WTC11 (cell line): ENCODE measurements at regions not wholly inside any gene's neighbourhood (a gene's known extent, or its start where the extent isn't known, plus 50 kb on each side); places are given as distances from the start of the nearest gene placed in this dataset.

ENCODE experiments used
- ATAC-seq: fragments of 200-7000 bp; cut with Tn5 transposase; 2 replicates; pipeline ENCODE4 v1.10.0; 2021; ENCODE audit warnings: mild to moderate bottlenecking, moderate library complexity
- CTCF ChIA-PET: fragments of 300-600 bp; sonication (Branson Sonifier 250); formaldehyde crosslinking; loops from one replicate; lab custom pipeline; 2021; ENCODE audit warnings: antibody characterized with exemption; lab: Charles Lee
- POLR2A ChIA-PET: fragments of 350-600 bp; sonication (Branson Sonifier 250); formaldehyde crosslinking; loops from one replicate; lab custom pipeline; 2021; ENCODE audit warnings: antibody characterized with exemption; lab: Charles Lee
- DNase-seq: peaks from one replicate; pipeline ENCODE4 v3.0.0; 2021; ENCODE audit warnings: low spot score
- H3K27ac Mint-ChIP-seq: 2 replicates; pipeline ENCODE4 v1.8.0; 2021; ENCODE audit warnings: mixed read lengths
- H3K27me3 Mint-ChIP-seq: 2 replicates; pipeline ENCODE4 v1.8.0; 2021; ENCODE audit warnings: low read depth, mild to moderate bottlenecking, moderate library complexity, mixed read lengths
- H3K36me3 Mint-ChIP-seq: 2 replicates; pipeline ENCODE4 v1.8.0; 2021; ENCODE audit warnings: mixed read lengths
- H3K4me1 Mint-ChIP-seq: 2 replicates; pipeline ENCODE4 v1.8.0; 2022; ENCODE audit warnings: mixed read lengths
- H3K4me3 Mint-ChIP-seq: 2 replicates; pipeline ENCODE4 v1.8.0; 2021; ENCODE audit warnings: mild to moderate bottlenecking, moderate library complexity, mixed read lengths
- H3K9me3 Mint-ChIP-seq: 2 replicates; pipeline ENCODE4 v1.8.0; 2021; ENCODE audit warnings: mixed read lengths
- CBFB ChIP-seq: sonication (generic); formaldehyde crosslinking; IDR thresholded peaks from 2 replicates; pipeline ENCODE4 v1.8.1; 2022; ENCODE audit warnings: mild to moderate bottlenecking, low read depth, missing genetic modification reagents
- EMX1 ChIP-seq: fragments of 250-450 bp; sonication (Bioruptor Pico); IDR thresholded peaks from 2 replicates; pipeline ENCODE4 v1.8.0; 2021; ENCODE audit warnings: mild to moderate bottlenecking
- GRHL2 ChIP-seq: fragments of 250-450 bp; sonication (Bioruptor Pico); IDR thresholded peaks from 2 replicates; pipeline ENCODE4 v1.8.0; 2022; ENCODE audit warnings: mild to moderate bottlenecking, moderate library complexity; ENCODE audit not compliant: insufficient replicate concordance, severe bottlenecking
- GTF2I ChIP-seq: fragments of 250-450 bp; sonication (Bioruptor Pico); conservative IDR thresholded peaks from 2 replicates; pipeline ENCODE4 v1.4.0; 2021; ENCODE audit warnings: mild to moderate bottlenecking
- HMGA2 ChIP-seq: fragments of 250-450 bp; sonication (Bioruptor Pico); IDR thresholded peaks from 2 replicates; pipeline ENCODE4 v1.4.0; 2021; ENCODE audit warnings: mild to moderate bottlenecking, moderate library complexity
- JAZF1 ChIP-seq: fragments of 250-450 bp; sonication (Bioruptor Pico); IDR thresholded peaks from 2 replicates; pipeline ENCODE4 v1.9.0; 2021; ENCODE audit warnings: moderate library complexity, mild to moderate bottlenecking, inconsistent platforms
- MXD4 ChIP-seq: fragments of 250-450 bp; sonication (Bioruptor Pico); IDR thresholded peaks from 2 replicates; pipeline ENCODE4 v1.8.0; 2021; ENCODE audit warnings: mild to moderate bottlenecking, moderate library complexity, borderline replicate concordance
- NR2C2 ChIP-seq: sonication (generic); formaldehyde crosslinking; IDR thresholded peaks from 2 replicates; pipeline ENCODE4 v1.8.0; 2022; ENCODE audit warnings: mild to moderate bottlenecking, missing genetic modification reagents
- OVOL2 ChIP-seq: fragments of 250-450 bp; sonication (Bioruptor Pico); IDR thresholded peaks from 2 replicates; pipeline ENCODE4 v1.9.0; 2021; ENCODE audit warnings: mild to moderate bottlenecking, borderline replicate concordance
- ZNF138 ChIP-seq: sonication (generic); formaldehyde crosslinking; conservative IDR thresholded peaks from 2 replicates; pipeline ENCODE4 v1.8.1; 2022; ENCODE audit warnings: mild to moderate bottlenecking, moderate library complexity, missing genetic modification reagents
- ZNF219 ChIP-seq: sonication (generic); formaldehyde crosslinking; IDR thresholded peaks from 2 replicates; pipeline ENCODE4 v1.8.0; 2023; ENCODE audit warnings: missing genetic modification reagents, mild to moderate bottlenecking, borderline replicate concordance
- TF ChIP-seq, protein P1 (sequence below): sonication (generic); formaldehyde crosslinking; conservative IDR thresholded peaks from 2 replicates; pipeline ENCODE4 v1.8.1; 2023; ENCODE audit warnings: mild to moderate bottlenecking, low read depth, missing genetic modification reagents, moderate library complexity
- TF ChIP-seq, protein P2 (sequence below): sonication (generic); formaldehyde crosslinking; IDR thresholded peaks from 2 replicates; pipeline ENCODE4 v1.8.1; 2022; ENCODE audit warnings: low read depth, mild to moderate bottlenecking, moderate library complexity, missing genetic modification reagents, borderline replicate concordance
- TF ChIP-seq, protein P3 (sequence below): sonication (generic); formaldehyde crosslinking; IDR thresholded peaks from 2 replicates; pipeline ENCODE4 v1.8.1; 2022; ENCODE audit warnings: missing genetic modification reagents, borderline replicate concordance
- TF ChIP-seq, protein P4 (sequence below): sonication (generic); formaldehyde crosslinking; IDR thresholded peaks from 2 replicates; pipeline ENCODE4 v1.8.0; 2022; ENCODE audit warnings: missing genetic modification reagents
- TF ChIP-seq, protein P5 (sequence below): sonication (generic); formaldehyde crosslinking; IDR thresholded peaks from 2 replicates; pipeline ENCODE4 v1.8.1; 2022; ENCODE audit warnings: low read depth, missing genetic modification reagents, borderline replicate concordance

DNA sequence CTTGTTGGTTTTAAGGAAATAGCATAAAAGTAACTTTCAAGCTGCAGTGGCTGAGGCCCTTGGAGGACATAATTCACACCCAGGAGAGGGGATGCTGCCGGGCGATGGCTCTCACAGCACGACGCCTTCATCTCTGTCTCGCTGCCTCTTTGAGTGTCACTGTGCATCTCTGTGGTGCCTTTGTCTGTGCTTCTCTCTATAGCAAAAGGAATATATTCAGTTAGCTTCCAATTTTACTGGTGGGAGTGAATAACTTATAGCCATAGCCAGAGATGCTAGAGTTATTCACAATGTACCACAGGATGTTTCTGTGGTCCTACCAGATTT, 276.7 kb downstream of the SYK start:
- H3K4me1 Mint-ChIP-seq, result peaks cover 30% of the 10 kb centered on the region
- no peak overlapping the region for H3K4me3 Mint-ChIP-seq
- peaks cover 6% of the 10 kb centered on the region for H3K9me3 Mint-ChIP-seq
- CTCF ChIA-PET, result no interaction called here
- peak; percentile 29; the same call in 1 of the 2 replicates for ATAC-seq
- no peaks in the 10 kb centered on the region for H3K36me3 Mint-ChIP-seq
- H3K27ac Mint-ChIP-seq, result no peak overlapping the region
- POLR2A ChIA-PET, result no interaction called here
- TF ChIP-seq ZNF219 (CRISPR knock-in tag), result no peak
- TF ChIP-seq ZNF138 (CRISPR knock-in tag), result no peak
- TF ChIP-seq, protein P1, sequence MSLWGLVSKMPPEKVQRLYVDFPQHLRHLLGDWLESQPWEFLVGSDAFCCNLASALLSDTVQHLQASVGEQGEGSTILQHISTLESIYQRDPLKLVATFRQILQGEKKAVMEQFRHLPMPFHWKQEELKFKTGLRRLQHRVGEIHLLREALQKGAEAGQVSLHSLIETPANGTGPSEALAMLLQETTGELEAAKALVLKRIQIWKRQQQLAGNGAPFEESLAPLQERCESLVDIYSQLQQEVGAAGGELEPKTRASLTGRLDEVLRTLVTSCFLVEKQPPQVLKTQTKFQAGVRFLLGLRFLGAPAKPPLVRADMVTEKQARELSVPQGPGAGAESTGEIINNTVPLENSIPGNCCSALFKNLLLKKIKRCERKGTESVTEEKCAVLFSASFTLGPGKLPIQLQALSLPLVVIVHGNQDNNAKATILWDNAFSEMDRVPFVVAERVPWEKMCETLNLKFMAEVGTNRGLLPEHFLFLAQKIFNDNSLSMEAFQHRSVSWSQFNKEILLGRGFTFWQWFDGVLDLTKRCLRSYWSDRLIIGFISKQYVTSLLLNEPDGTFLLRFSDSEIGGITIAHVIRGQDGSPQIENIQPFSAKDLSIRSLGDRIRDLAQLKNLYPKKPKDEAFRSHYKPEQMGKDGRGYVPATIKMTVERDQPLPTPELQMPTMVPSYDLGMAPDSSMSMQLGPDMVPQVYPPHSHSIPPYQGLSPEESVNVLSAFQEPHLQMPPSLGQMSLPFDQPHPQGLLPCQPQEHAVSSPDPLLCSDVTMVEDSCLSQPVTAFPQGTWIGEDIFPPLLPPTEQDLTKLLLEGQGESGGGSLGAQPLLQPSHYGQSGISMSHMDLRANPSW (CRISPR knock-in tag), result no peak
- no peak for TF ChIP-seq MXD4 (CRISPR knock-in tag)
- TF ChIP-seq, protein P2, sequence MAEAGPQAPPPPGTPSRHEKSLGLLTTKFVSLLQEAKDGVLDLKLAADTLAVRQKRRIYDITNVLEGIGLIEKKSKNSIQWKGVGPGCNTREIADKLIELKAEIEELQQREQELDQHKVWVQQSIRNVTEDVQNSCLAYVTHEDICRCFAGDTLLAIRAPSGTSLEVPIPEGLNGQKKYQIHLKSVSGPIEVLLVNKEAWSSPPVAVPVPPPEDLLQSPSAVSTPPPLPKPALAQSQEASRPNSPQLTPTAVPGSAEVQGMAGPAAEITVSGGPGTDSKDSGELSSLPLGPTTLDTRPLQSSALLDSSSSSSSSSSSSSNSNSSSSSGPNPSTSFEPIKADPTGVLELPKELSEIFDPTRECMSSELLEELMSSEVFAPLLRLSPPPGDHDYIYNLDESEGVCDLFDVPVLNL (CRISPR knock-in tag), result no peak
- TF ChIP-seq EMX1, result no peak
- TF ChIP-seq, protein P3, sequence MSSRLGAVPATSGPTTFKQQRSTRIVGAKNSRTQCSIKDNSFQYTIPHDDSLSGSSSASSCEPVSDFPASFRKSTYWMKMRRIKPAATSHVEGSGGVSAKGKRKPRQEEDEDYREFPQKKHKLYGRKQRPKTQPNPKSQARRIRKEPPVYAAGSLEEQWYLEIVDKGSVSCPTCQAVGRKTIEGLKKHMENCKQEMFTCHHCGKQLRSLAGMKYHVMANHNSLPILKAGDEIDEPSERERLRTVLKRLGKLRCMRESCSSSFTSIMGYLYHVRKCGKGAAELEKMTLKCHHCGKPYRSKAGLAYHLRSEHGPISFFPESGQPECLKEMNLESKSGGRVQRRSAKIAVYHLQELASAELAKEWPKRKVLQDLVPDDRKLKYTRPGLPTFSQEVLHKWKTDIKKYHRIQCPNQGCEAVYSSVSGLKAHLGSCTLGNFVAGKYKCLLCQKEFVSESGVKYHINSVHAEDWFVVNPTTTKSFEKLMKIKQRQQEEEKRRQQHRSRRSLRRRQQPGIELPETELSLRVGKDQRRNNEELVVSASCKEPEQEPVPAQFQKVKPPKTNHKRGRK, result no peak
- no peak for TF ChIP-seq HMGA2 (CRISPR knock-in tag)
- TF ChIP-seq, protein P4, sequence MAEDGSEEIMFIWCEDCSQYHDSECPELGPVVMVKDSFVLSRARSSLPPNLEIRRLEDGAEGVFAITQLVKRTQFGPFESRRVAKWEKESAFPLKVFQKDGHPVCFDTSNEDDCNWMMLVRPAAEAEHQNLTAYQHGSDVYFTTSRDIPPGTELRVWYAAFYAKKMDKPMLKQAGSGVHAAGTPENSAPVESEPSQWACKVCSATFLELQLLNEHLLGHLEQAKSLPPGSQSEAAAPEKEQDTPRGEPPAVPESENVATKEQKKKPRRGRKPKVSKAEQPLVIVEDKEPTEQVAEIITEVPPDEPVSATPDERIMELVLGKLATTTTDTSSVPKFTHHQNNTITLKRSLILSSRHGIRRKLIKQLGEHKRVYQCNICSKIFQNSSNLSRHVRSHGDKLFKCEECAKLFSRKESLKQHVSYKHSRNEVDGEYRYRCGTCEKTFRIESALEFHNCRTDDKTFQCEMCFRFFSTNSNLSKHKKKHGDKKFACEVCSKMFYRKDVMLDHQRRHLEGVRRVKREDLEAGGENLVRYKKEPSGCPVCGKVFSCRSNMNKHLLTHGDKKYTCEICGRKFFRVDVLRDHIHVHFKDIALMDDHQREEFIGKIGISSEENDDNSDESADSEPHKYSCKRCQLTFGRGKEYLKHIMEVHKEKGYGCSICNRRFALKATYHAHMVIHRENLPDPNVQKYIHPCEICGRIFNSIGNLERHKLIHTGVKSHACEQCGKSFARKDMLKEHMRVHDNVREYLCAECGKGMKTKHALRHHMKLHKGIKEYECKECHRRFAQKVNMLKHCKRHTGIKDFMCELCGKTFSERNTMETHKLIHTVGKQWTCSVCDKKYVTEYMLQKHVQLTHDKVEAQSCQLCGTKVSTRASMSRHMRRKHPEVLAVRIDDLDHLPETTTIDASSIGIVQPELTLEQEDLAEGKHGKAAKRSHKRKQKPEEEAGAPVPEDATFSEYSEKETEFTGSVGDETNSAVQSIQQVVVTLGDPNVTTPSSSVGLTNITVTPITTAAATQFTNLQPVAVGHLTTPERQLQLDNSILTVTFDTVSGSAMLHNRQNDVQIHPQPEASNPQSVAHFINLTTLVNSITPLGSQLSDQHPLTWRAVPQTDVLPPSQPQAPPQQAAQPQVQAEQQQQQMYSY (CRISPR knock-in tag), result no peak
- no peak for TF ChIP-seq CBFB
- no peak for TF ChIP-seq GTF2I (CRISPR knock-in tag)
- no peak for TF ChIP-seq GRHL2 (CRISPR knock-in tag)
- TF ChIP-seq JAZF1 (CRISPR knock-in tag), result no peak
- TF ChIP-seq, protein P5, sequence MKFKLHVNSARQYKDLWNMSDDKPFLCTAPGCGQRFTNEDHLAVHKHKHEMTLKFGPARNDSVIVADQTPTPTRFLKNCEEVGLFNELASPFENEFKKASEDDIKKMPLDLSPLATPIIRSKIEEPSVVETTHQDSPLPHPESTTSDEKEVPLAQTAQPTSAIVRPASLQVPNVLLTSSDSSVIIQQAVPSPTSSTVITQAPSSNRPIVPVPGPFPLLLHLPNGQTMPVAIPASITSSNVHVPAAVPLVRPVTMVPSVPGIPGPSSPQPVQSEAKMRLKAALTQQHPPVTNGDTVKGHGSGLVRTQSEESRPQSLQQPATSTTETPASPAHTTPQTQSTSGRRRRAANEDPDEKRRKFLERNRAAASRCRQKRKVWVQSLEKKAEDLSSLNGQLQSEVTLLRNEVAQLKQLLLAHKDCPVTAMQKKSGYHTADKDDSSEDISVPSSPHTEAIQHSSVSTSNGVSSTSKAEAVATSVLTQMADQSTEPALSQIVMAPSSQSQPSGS (CRISPR knock-in tag), result no peak
- no peak for TF ChIP-seq NR2C2 (CRISPR knock-in tag)
- TF ChIP-seq OVOL2 (CRISPR knock-in tag), result no peak
- TF ChIP-seq, all 79 proteins: peak for 0
- no peaks in the 10 kb centered on the region; the same call in none of the 2 replicates for H3K27me3 Mint-ChIP-seq
- DNase-seq, result no peak
